ENCODE measurements at regions not wholly inside any gene's neighbourhood (a gene's known extent, or its start where the extent isn't known, plus 50 kb on each side); places are given as distances from the start of the nearest gene placed in this dataset.

DNA sequence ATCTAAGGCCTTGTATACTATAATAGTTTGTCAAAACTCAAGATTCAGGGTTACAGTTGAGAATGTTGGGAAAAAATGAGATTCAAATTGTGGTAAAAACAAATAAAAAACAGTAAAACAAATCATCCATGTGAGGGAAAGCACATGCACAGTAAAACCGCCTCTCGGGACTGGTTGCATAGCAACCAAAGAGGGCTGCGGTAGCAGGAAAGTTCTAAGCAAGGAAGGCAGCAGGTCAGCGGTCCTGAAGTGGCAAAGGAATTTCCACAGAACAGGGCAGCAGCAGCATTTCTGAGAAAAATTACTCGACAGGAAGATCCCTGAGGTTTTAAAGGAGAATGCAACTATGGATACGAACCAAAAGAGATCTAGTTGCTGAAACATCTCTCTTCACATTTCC is 93.7 kb downstream of the DYNAP start:
- intact Hi-C loops (cut with micrococcal nuclease) (loop anchor here (10.0 kb wide), 1 partner anchor 640 kb away; no protein-coding TSS in a partner anchor), in situ Hi-C loops (cut with MboI; ENCODE audit: low sequenced_read_pairs) (loop anchor here (25.0 kb wide), 1 partner anchor 528 kb away; no protein-coding TSS in a partner anchor), dilution Hi-C loops (cut with HindIII; ENCODE audit: low sequenced_read_pairs, unreplicated experiment) (no loop called here)
- Histone ChIP-seq H3K4me1 (ENCODE audit: control insufficient read depth, insufficient read depth, low read length) (no peaks in the 10 kb centered on the region), H3K56ac (ENCODE audit: extremely low read depth, insufficient read depth, low read length) (no peak overlapping the region), H2BK5ac (ENCODE audit: low read depth, low read length, poor library complexity, severe bottlenecking) (no peak overlapping the region), H3K27me3 (ENCODE audit: control insufficient read depth, insufficient read depth, low read length) (no peaks in the 10 kb centered on the region), H2AFZ (replicated peaks; ENCODE audit: low read length, poor library complexity) (no peak overlapping the region), H3K9me1 (ENCODE audit: insufficient read depth, low read length) (no peaks in the 10 kb centered on the region), H3K14ac (replicated peaks; ENCODE audit: low read depth, low read length) (no peak overlapping the region), H4K8ac (ENCODE audit: low read depth in 2 of 2, low read length in 2 of 2) (no peak overlapping the region), H4K20me1 (ENCODE audit: insufficient read depth, low read length) (no peaks in the 10 kb centered on the region), H2BK15ac (ENCODE audit: low read depth, low read length) (no peak overlapping the region), H3K4me3 (ENCODE audit: insufficient read depth, low read depth, low read length) (no peak overlapping the region), H2BK120ac (ENCODE audit: low read depth, low read length) (no peak overlapping the region), H3K27ac (ENCODE audit: insufficient read depth, low read length) (no peak overlapping the region), H3K18ac (ENCODE audit: low read depth, low read length) (no peak overlapping the region), H3K9ac (ENCODE audit: low read depth, low read length) (no peak overlapping the region), H3K23ac (ENCODE audit: low read depth, low read length) (no peak overlapping the region), H2BK20ac (ENCODE audit: low read depth, low read length) (no peak overlapping the region), H2AK5ac (ENCODE audit: low read depth, low read length) (no peak overlapping the region), H3K9me3 (ENCODE audit: control insufficient read depth, insufficient read depth, low read length) (no peaks in the 10 kb centered on the region), H4K5ac (ENCODE audit: low read depth, low read length) (no peak overlapping the region), H3K79me1 (ENCODE audit: low read depth in 1 of 2, low read length in 2 of 2) (no peaks in the 10 kb centered on the region), H4K91ac (ENCODE audit: insufficient read depth, low read depth, low read length) (no peak overlapping the region), H3K4ac (ENCODE audit: low read depth, low read length) (no peak overlapping the region), H3K4me2 (ENCODE audit: low read depth, low read length) (no peak overlapping the region), H3K36me3 (ENCODE audit: control insufficient read depth, insufficient read depth, low read length) (no peaks in the 10 kb centered on the region), H2AK9ac (replicated peaks; ENCODE audit: low read depth, low read length, poor library complexity) (no peak overlapping the region)
- BruUV-seq (replicated peaks) = no TSS peak
- TF ChIP-seq BHLHE40 (IDR thresholded peaks at IDR 0.05; ENCODE audit: low read depth, low read length) (no peak), RAD21 (IDR thresholded peaks at IDR 0.05; ENCODE audit: low read length) (no peak), FOS (IDR thresholded peaks at IDR 0.05; ENCODE audit: low read depth, low read length) (no peak), MXI1 (IDR thresholded peaks at IDR 0.05; ENCODE audit: borderline replicate concordance, low read depth, low read length) (no peak), RFX5 (IDR thresholded peaks at IDR 0.05; ENCODE audit: low read depth, low read length) (no peak), CEBPB (IDR thresholded peaks at IDR 0.05; ENCODE audit: low read depth, low read length) (no peak), SMC3 (IDR thresholded peaks at IDR 0.05; ENCODE audit: low read depth, low read length) (no peak), CHD1 (IDR thresholded peaks at IDR 0.05; ENCODE audit: low read depth, low read length) (no peak), MAZ (IDR thresholded peaks at IDR 0.05; ENCODE audit: borderline replicate concordance, low read depth, low read length) (no peak)
- TF ChIP-seq, protein P1, sequence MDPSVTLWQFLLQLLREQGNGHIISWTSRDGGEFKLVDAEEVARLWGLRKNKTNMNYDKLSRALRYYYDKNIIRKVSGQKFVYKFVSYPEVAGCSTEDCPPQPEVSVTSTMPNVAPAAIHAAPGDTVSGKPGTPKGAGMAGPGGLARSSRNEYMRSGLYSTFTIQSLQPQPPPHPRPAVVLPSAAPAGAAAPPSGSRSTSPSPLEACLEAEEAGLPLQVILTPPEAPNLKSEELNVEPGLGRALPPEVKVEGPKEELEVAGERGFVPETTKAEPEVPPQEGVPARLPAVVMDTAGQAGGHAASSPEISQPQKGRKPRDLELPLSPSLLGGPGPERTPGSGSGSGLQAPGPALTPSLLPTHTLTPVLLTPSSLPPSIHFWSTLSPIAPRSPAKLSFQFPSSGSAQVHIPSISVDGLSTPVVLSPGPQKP (IDR thresholded peaks at IDR 0.05; ENCODE audit: borderline replicate concordance, low read depth, low read length) = no peak
- WGBS, 2 experiments (ENCODE audit: extremely low coverage in 2 of 2, insufficient read length in 1 of 2) = 62% methylated on average over 2 of the region's 6 CpGs; no CpG with 5 or more reads in 1 of the 2 experiments
- no peak for DNase-seq
- ChIA-PET POLR2A (ENCODE audit: unreplicated experiment) (no interaction called here), CTCF (interaction anchor here (1.3 kb wide), 1 partner anchor 298 kb away, joined by 8 read pairs; no protein-coding TSS in a partner anchor)
- no peak for ATAC-seq (ENCODE audit: low read depth)
